ENCODE measurements at regions not wholly inside any gene's neighbourhood (a gene's known extent, or its start where the extent isn't known, plus 50 kb on each side); places are given as distances from the start of the nearest gene placed in this dataset.

GRCh38 chr20:19812696-19813095 lies 54.6 kb downstream of the RIN2 start:
- CTCF ChIA-PET: interaction anchor here (0.7 kb wide), 1 partner anchor 17 kb away, joined by 3 read pairs; no protein-coding TSS in a partner anchor
- POLR2A ChIA-PET: no interaction called here
- Histone ChIP-seq H3K36me3 (ENCODE audit: control insufficient read depth, insufficient read depth, low read length) (peaks cover 2% of the 10 kb centered on the region; the same call in 1 of the 2 replicates), H3K27me3 (ENCODE audit: control insufficient read depth, insufficient read depth, low read length) (no peaks in the 10 kb centered on the region), H3K4me3 (ENCODE audit: low read depth, low read length) (no peak overlapping the region)
- DNase-seq (ENCODE audit: low read depth): no peak
- no peak for TF ChIP-seq CTCF (IDR thresholded peaks at IDR 0.05; ENCODE audit: insufficient read depth, low read depth, low read length)

GRCh38 chr20:19813846-19814640 lies 56.0 kb downstream of the RIN2 start:
- Histone ChIP-seq H3K36me3 (ENCODE audit: control insufficient read depth, insufficient read depth, low read length) (peaks cover 2% of the 10 kb centered on the region; the same call in 1 of the 2 replicates), H3K4me3 (ENCODE audit: low read depth, low read length) (no peak overlapping the region), H3K27me3 (ENCODE audit: control insufficient read depth, insufficient read depth, low read length) (no peaks in the 10 kb centered on the region)
- DNase-seq (ENCODE audit: low read depth): peak; percentile 24
- no peak for TF ChIP-seq CTCF (IDR thresholded peaks at IDR 0.05; ENCODE audit: insufficient read depth, low read depth, low read length)
- CTCF ChIA-PET: interaction anchor here (0.6 to 1.4 kb wide), 3 partner anchors 29 to 180 kb away, joined by 3 read pairs; no protein-coding TSS in a partner anchor
- POLR2A ChIA-PET: no interaction called here

GRCh38 chr20:19815553-19815991 lies 57.5 kb downstream of the RIN2 start:
- no peak for TF ChIP-seq CTCF (IDR thresholded peaks at IDR 0.05; ENCODE audit: insufficient read depth, low read depth, low read length)
- no peaks in the 10 kb centered on the region; the same call in 1 of the 2 replicates for H3K36me3 ChIP-seq (ENCODE audit: control insufficient read depth, insufficient read depth, low read length)
- no peak overlapping the region for H3K4me3 ChIP-seq (ENCODE audit: low read depth, low read length)
- ChIA-PET POLR2A (no interaction called here), CTCF (interaction anchor here (0.8 to 1.6 kb wide), 6 partner anchors 8 to 178 kb away, joined by 3 to 5 read pairs (median 3); no protein-coding TSS in a partner anchor)
- DNase-seq (ENCODE audit: low read depth): peak; percentile 98
- no peaks in the 10 kb centered on the region for H3K27me3 ChIP-seq (ENCODE audit: control insufficient read depth, insufficient read depth, low read length)

- DNase-seq (ENCODE audit: low read depth): no peak
- POLR2A ChIA-PET: no interaction called here
These were observed 58.3 kb downstream of the RIN2 start for GRCh38 chr20:19816386-19816785.

More at GRCh38 chr20:19816386-19816785, 58.3 kb downstream of the RIN2 start:
- no peaks in the 10 kb centered on the region for H3K27me3 ChIP-seq (ENCODE audit: control insufficient read depth, insufficient read depth, low read length)
- CTCF ChIA-PET: interaction anchor here (0.9 to 1.6 kb wide), 3 partner anchors 9 to 42 kb away, joined by 3 to 5 read pairs (median 3); no protein-coding TSS in a partner anchor
- H3K36me3 ChIP-seq (ENCODE audit: control insufficient read depth, insufficient read depth, low read length): no peaks in the 10 kb centered on the region; the same call in 1 of the 2 replicates
- H3K4me3 ChIP-seq (ENCODE audit: low read depth, low read length): no peak overlapping the region
- TF ChIP-seq CTCF (IDR thresholded peaks at IDR 0.05; ENCODE audit: insufficient read depth, low read depth, low read length): no peak
